Liver (tissue), 8 donors: ENCODE measurements at regions not wholly inside any gene's neighbourhood (a gene's known extent, or its start where the extent isn't known, plus 50 kb on each side); places are given as distances from the start of the nearest gene placed in this dataset.

Experiments used
- DNase-seq: peaks from one replicate; pipeline ENCODE4 v3.0.0-alpha.2; 2017; ENCODE audit warnings: low spot score
- H3K27ac ChIP-seq, 2 donors: one replicate each; pipeline ENCODE4 v1.7.0; 2013; ENCODE audit warnings: inconsistent platforms in 2 of 2, low read length in 2 of 2, control low read depth in 1 of 2, low read depth in 1 of 2, mild to moderate bottlenecking in 1 of 2
- H3K27me3 ChIP-seq, 4 donors: one replicate each; pipeline versions ENCODE4 v1.6.1 to v1.7.0; 2013; ENCODE audit warnings: low read length in 3 of 4, inconsistent platforms in 1 of 4, mild to moderate bottlenecking in 1 of 4, moderate library complexity in 1 of 4; ENCODE audit not compliant: control insufficient read depth in 4 of 4, insufficient read depth in 4 of 4
- H3K36me3 ChIP-seq, 4 donors: one replicate each; pipeline versions ENCODE4 v1.6.1 to v1.7.0; 2013; ENCODE audit warnings: low read length in 3 of 4, mild to moderate bottlenecking in 3 of 4, low read depth in 1 of 4, moderate library complexity in 1 of 4; ENCODE audit not compliant: control insufficient read depth in 4 of 4, insufficient read depth in 3 of 4
- H3K4me1 ChIP-seq, 4 donors: one replicate each; pipeline versions ENCODE4 v1.6.1 to v1.7.0; 2013; ENCODE audit warnings: low read length in 3 of 4, mild to moderate bottlenecking in 3 of 4, moderate library complexity in 1 of 4; ENCODE audit not compliant: control insufficient read depth in 4 of 4, insufficient read depth in 4 of 4
- H3K4me3 ChIP-seq, 3 donors: one replicate each; pipeline versions ENCODE4 v1.6.1 to v1.7.0; 2013; ENCODE audit warnings: low read length in 3 of 3, control low read depth in 1 of 3, low read depth in 1 of 3, mild to moderate bottlenecking in 1 of 3
- H3K9ac ChIP-seq, 2 donors: one replicate each; pipeline ENCODE4 v1.7.0; 2013; ENCODE audit warnings: low read length in 2 of 2, mild to moderate bottlenecking in 2 of 2, moderate library complexity in 2 of 2, control low read depth in 1 of 2, low read depth in 1 of 2
- H3K9me3 ChIP-seq, 4 donors: one replicate each; pipeline versions ENCODE4 v1.6.1 to v1.7.0; 2013; ENCODE audit warnings: low read length in 3 of 4; ENCODE audit not compliant: control insufficient read depth in 4 of 4
- ATF3 ChIP-seq: IDR thresholded peaks from 2 replicates; pipeline ENCODE4 v1.6.1; 2016; ENCODE audit warnings: antibody characterized with exemption
- CTCF ChIP-seq: fragments of 150-350 bp; IDR thresholded peaks from 2 replicates; pipeline ENCODE4 v1.5.1; 2017; ENCODE audit warnings: improper control_type of control experiment, low read depth, low read length; ENCODE audit not compliant: missing input control
- EGR1 ChIP-seq, 2 donors: IDR thresholded peaks; 2 replicates each; pipeline ENCODE4 v1.6.1; 2016 to 2018; ENCODE audit warnings: antibody characterized with exemption in 2 of 2, low read depth in 2 of 2
- FOXA1 ChIP-seq: IDR thresholded peaks from 2 replicates; pipeline ENCODE4 v1.6.1; 2016; ENCODE audit warnings: antibody characterized with exemption
- GABPA ChIP-seq, 2 donors: IDR thresholded peaks in 1 of 2; conservative IDR thresholded peaks in 1 of 2; 2 replicates each; pipeline ENCODE4 v1.6.1; 2016; ENCODE audit warnings: antibody characterized with exemption in 2 of 2, mild to moderate bottlenecking in 1 of 2, moderate library complexity in 1 of 2
- HNF4A ChIP-seq, 2 donors: conservative IDR thresholded peaks; 2 replicates each; pipeline ENCODE4 v1.6.1; 2016; ENCODE audit warnings: antibody characterized with exemption in 2 of 2, mild to moderate bottlenecking in 2 of 2
- HNF4G ChIP-seq: IDR thresholded peaks from 2 replicates; pipeline ENCODE4 v1.6.1; 2016; ENCODE audit warnings: antibody characterized with exemption
- JUND ChIP-seq, 2 donors: IDR thresholded peaks; 2 replicates each; pipeline ENCODE4 v1.6.1; 2016; ENCODE audit warnings: antibody characterized with exemption in 2 of 2
- MAX ChIP-seq: IDR thresholded peaks from 2 replicates; pipeline ENCODE4 v1.6.1; 2016; ENCODE audit warnings: antibody characterized with exemption
- NR2F2 ChIP-seq: IDR thresholded peaks from 2 replicates; pipeline ENCODE4 v1.6.1; 2016; ENCODE audit warnings: antibody characterized with exemption
- RAD21 ChIP-seq, 2 donors: IDR thresholded peaks; 2 replicates each; pipeline ENCODE4 v1.6.1; 2016; ENCODE audit warnings: antibody characterized with exemption in 2 of 2, mild to moderate bottlenecking in 2 of 2
- REST ChIP-seq: IDR thresholded peaks from 2 replicates; pipeline ENCODE4 v1.6.1; 2016; ENCODE audit warnings: antibody characterized with exemption, mild to moderate bottlenecking
- RXRA ChIP-seq, 2 donors: IDR thresholded peaks; 2 replicates each; pipeline ENCODE4 v1.6.1; 2017 to 2018; ENCODE audit warnings: antibody characterized with exemption in 2 of 2, mild to moderate bottlenecking in 1 of 2
- TAF1 ChIP-seq: conservative IDR thresholded peaks from 2 replicates; pipeline ENCODE4 v1.6.1; 2016; ENCODE audit warnings: antibody characterized with exemption, mild to moderate bottlenecking
- YY1 ChIP-seq: IDR thresholded peaks from 2 replicates; pipeline ENCODE4 v1.6.1; 2016; ENCODE audit warnings: antibody characterized with exemption, mild to moderate bottlenecking
- ZBTB33 ChIP-seq: IDR thresholded peaks from 2 replicates; pipeline ENCODE4 v1.6.1; 2016; ENCODE audit warnings: antibody characterized with exemption
- WGBS: extraction: QIAGEN DNeasy Blood & Tissue Kit; methylation state at CpG from one replicate; pipeline ENCODE4 v1.1.7; 2013; 5-methylcytosine and 5-hydroxymethylcytosine counted together
- donor health status: healthy.
- donor health status: healthy.
- donor health status: healthy.
- donor health status: healthy.
- donor health status: healthy.

GRCh38 chr3:13132281-13132680 is 59.1 kb upstream of the IQSEC1 start:
- Histone ChIP-seq H3K9me3 (no peaks in the 10 kb centered on the region), H3K9ac (no peak overlapping the region), H3K4me3 (no peak overlapping the region), H3K27me3 (no peaks in the 10 kb centered on the region), H3K36me3 (peaks cover 0 to 2% (median 0%) of the 10 kb centered on the region in 4 donors), H3K4me1 (no peaks in the 10 kb centered on the region), H3K27ac (no peak overlapping the region)
- no peak for DNase-seq
- TF ChIP-seq TAF1 (no peak), REST (no peak), ZBTB33 (no peak), FOXA1 (no peak), EGR1 (IDR thresholded peaks at IDR 0.05; ENCODE audit: low read depth in 2 of 2) (no peak), JUND (IDR thresholded peaks at IDR 0.05) (no peak), YY1 (no peak), GABPA (IDR thresholded peaks at IDR 0.05 in 1 of 2, conservative IDR thresholded peaks at IDR 0.05 in 1 of 2) (no peak), CTCF (no peak), RAD21 (IDR thresholded peaks at IDR 0.05) (no peak), NR2F2 (no peak), HNF4A (conservative IDR thresholded peaks at IDR 0.05) (no peak), ATF3 (no peak), MAX (no peak), HNF4G (no peak), RXRA (IDR thresholded peaks at IDR 0.05) (no peak)
- WGBS: 84% methylated on average over 4 of the region's 4 CpGs
